Ovary (tissue), 3 donors: ENCODE measurements at regions not wholly inside any gene's neighbourhood (a gene's known extent, or its start where the extent isn't known, plus 50 kb on each side); places are given as distances from the start of the nearest gene placed in this dataset.

Experiments
- CTCF ChIP-seq, 3 donors: fragments of 450-650 bp in 2 of 3; fragments of 200-600 bp in 1 of 3; IDR thresholded peaks; one replicate each; pipeline versions ENCODE4 v1.5.1 to v1.8.0; 2016 to 2022; ENCODE audit warnings: antibody characterized with exemption in 3 of 3, mild to moderate bottlenecking in 1 of 3
- EP300 ChIP-seq: sonication (generic); formaldehyde crosslinking; IDR thresholded peaks from one replicate; pipeline ENCODE4 v1.6.1; 2017; ENCODE audit warnings: antibody characterized with exemption
- POLR2A ChIP-seq: fragments of 450-650 bp; IDR thresholded peaks from one replicate; pipeline ENCODE4 v1.6.1; 2017; ENCODE audit warnings: antibody characterized with exemption, mild to moderate bottlenecking, moderate library complexity
- donor health status: DM: no; HTN: no; CAD: no.

GRCh38 chrX:14359316-14359715, 170.0 kb upstream of the GLRA2 start:
- no peak for TF ChIP-seq POLR2A
- no peak for TF ChIP-seq CTCF (IDR thresholded peaks at IDR 0.05)
- TF ChIP-seq EP300 = no peak
